GM21786 (cell line): ENCODE measurements at regions not wholly inside any gene's neighbourhood (a gene's known extent, or its start where the extent isn't known, plus 50 kb on each side); places are given as distances from the start of the nearest gene placed in this dataset.

Experiments used
- ATAC-seq: cut with Tn5 transposase; IDR thresholded peaks from one replicate; pipeline ENCODE4 v1.9.1; 2021; ENCODE audit not compliant: unreplicated experiment

- no peak for ATAC-seq
Observed at GRCh38 chr1:81032374-81032773, 768.4 kb upstream of the ADGRL2 start.

DNA sequence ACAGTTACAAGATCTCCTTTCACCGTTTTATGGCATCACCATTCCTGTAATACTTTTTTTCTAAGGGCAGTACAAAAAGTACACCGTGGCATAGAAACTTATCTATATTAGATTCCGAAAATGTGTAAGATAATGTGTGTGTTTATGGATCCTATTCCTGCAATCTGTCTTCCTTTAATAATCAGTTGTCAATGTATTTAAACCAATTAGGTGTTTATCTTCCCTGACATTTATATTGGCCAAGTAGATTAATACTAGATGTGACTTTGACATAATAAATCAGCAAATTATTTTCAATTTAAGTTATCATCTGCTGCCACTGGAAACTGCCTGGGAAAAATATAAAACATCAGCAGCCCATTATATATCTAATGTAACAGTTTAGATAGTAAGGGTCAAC is 770.3 kb upstream of the ADGRL2 start:
- no peak for ATAC-seq

DNA sequence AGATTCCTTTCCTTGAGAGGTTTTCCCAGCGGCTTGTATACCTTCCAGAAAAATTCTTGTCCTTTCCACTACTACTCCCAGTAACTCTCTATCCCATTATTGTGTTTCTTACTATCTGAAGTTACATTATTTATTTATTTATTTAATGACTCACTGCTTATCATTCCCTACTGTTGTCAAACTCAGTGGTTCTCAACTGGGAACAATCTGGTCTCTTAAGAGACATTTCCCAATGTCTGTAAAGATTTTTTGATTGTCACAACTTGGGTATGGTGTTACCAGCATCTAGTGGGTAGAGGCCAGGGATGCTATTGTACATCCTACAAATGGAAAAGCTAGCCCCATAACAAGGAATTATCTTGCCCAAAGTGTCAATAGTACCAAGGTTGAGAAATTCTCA is 771.5 kb upstream of the ADGRL2 start:
- ATAC-seq, result no peak

DNA sequence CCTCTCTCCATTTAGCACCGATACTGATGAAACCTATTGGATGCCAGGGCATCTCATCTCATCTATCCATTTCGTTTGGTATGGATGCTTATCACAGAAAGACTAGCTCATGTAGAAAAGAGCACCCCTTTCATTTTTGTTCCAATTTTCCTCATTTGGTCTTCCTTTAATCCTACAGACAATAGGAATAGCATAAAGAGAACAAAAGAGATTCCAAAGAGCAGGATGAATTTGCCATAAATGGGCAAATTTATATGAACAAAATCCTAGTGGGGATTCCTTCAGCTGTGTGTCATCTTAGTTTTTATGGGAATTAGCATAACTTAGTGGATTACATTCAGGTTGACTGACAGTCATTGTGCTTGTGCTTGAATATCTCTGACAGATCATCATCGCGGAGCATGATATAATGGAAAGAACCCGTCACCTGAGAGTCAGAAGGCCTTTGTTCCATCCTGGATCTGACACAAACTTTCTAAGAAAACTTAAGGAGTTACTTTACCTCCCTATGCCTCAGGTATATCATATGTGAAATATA is 777.5 kb upstream of the ADGRL2 start:
- ATAC-seq, result no peak

DNA sequence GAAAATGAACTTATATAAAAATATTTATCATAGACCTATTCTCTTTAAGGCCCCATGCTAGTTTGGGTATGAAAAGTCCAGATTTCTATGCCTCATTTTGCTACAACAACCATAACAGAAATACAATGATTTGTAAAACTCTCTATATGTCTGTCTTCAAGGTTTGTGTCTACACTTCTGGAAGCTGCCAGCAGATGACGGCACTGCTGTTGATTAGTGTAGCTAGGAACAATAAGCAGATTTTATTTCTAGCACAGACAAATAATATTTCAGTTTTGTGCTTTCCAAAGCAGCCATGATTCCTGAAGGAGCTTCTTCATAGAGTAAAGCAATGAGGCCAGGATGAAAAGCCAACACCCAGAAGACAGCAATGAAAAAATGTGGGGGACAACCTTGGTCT is 779.6 kb upstream of the ADGRL2 start:
- ATAC-seq, result no peak

DNA sequence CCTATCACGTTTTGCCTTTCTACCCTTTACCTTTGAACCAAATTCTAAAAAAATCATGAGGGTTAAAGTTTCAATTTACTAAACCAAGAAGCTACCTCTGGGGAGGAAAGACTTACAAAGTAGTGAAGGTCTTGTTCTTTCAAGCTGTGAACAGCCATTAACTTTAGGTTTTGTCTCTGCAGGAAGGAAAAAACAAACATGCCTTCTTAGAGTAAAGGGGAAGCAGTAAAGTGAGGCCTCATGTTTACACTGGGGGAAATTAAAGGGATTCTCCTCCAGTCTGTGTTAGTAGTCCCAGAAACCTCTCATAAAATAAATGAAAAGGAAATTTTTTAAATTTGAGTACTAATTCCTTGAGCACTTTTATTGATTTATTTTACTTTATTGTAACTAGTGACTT is 780.2 kb upstream of the ADGRL2 start:
- no peak for ATAC-seq

DNA sequence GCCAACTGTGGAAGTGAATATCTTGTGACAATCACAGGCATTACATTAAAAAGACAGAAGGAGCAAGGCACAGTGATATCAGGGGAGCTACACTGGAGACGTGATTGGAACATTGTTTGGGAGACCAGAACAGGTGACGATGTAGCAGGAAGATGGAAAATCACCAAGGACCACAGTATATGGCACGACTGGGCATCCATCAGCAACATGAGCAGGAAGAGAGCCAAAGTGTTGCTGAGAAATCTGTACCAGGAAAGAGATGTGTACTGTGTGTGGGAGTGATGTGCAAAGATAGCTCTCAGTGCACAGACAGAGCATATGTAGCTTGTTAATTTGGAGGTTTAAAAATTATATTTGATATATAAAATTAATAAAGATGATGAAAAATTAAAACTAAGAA is 790.6 kb upstream of the ADGRL2 start:
- no peak for ATAC-seq

GRCh38 chr1:81008293-81008692 is 792.4 kb upstream of the ADGRL2 start:
- ATAC-seq, result no peak

DNA sequence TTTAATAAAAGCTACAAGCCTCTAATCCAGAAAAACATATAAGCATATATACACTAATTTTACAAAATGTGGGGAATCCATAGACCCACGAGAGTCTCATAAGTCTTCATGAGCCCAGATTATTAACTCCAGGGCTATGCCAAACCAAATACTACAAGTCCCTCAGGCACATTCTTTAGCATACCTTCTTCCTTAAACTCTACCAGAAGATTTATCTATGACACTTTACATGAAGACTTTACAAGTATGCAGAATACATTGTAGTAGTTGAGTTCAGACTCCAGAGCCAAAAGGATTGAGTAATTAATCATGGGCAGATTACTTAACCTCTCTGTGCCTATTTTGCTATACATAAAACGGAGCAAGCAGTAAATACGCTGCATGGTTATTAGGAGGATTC is 793.7 kb upstream of the ADGRL2 start:
- no peak for ATAC-seq

GRCh38 chr1:81006502-81006901 is 794.2 kb upstream of the ADGRL2 start:
- ATAC-seq, result no peak

GRCh38 chr1:81004011-81004410 is 796.7 kb upstream of the ADGRL2 start:
- ATAC-seq, result no peak

GRCh38 chr1:80994934-80995333 is 805.8 kb upstream of the ADGRL2 start:
- ATAC-seq, result no peak

GRCh38 chr1:80994038-80994437 is 806.7 kb upstream of the ADGRL2 start:
- no peak for ATAC-seq

- no peak for ATAC-seq
Observed at GRCh38 chr1:80993154-80993980, 807.4 kb upstream of the ADGRL2 start.

DNA sequence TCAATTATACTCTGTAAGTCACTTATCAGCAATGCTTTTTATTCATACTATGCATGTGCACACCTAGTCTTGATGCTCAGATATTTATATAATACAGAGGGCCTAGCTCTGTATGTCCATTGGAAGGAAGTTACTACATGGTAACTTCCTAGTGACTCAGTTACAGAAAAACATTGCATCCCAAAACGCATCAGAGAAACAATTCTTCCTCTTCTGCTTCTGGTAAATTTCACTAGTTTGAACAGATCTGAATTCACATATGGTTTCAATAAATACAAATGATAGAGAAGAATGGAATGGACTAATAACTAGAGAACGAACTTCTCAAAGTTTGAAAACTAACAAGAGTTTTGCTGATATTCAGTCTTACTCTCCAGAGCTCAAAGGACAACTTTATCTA is 811.3 kb upstream of the ADGRL2 start:
- ATAC-seq, result no peak

GRCh38 chr1:80988926-80989325 is 811.8 kb upstream of the ADGRL2 start:
- no peak for ATAC-seq

DNA sequence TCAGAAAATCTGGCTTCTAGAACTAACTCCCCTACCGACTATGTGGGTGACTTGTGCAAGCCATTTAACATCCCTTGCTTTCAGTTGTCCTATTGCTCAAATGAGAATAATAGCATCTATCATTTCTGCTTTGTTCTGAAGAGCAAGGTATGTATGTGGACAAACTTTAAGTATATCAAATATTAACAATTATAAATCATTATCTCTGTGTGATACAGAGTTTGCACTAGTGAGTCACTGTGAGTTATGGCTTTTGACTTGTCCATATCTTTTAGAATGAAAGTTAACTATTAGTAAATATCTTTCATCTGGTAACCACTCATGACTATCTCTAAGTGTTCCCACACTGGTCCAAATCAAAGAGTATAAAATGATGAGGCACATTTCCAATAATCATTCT is 812.9 kb upstream of the ADGRL2 start:
- ATAC-seq, result no peak

GRCh38 chr1:80987106-80987505 is 813.6 kb upstream of the ADGRL2 start:
- ATAC-seq, result no peak

- no peak for ATAC-seq
Observed at GRCh38 chr1:80982831-80983230, 817.9 kb upstream of the ADGRL2 start.

DNA sequence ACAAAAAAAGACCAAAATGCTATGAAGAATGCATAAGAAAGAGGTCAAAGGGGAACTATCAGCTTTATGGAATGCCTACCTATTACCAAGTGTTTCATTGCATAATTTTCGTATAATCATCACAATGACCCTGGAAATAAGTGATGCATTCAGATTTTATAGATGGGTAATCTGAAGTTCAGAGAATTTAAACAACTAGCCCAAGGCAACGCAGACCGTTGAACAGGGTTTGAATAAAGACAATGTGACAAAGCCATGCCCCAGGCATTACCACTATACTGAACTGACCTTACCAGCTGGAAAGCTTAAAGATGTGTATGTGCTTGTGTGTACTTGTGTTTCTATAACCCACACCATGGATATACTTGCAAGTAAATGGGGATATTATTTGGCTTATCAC is 827.6 kb upstream of the ADGRL2 start:
- no peak for ATAC-seq

- no peak for ATAC-seq
Observed at GRCh38 chr1:80966266-80966665, 834.5 kb upstream of the ADGRL2 start.

DNA sequence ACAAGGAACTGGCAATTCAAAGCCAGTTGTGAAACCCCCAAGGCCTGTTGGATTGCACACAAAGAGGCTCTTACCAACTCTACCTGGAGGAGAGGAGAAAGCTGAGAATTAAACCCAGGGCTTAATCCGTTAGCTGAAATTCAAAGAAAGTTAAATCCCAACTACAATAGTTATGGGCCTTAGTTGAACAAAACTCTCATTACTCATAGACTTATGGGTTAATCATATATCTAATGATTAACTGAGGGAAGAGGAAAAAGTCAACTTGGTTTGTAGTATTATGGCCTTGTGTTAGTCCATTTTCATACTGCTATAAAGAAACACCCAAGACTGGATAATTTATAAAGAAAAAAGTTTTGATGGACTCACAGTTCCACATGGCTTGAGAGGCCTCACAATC is 838.2 kb upstream of the ADGRL2 start:
- ATAC-seq, result no peak
